Naive thymus-derived CD8-positive, alpha-beta T cell (primary cell): ENCODE measurements at regions not wholly inside any gene's neighbourhood (a gene's known extent, or its start where the extent isn't known, plus 50 kb on each side); places are given as distances from the start of the nearest gene placed in this dataset.
"Not testable (repeated sequence)": the region's sequence is repeated elsewhere in the genome, so short reads cannot be mapped to it uniquely, and the experiment has no call there.

Source experiments
- ATAC-seq, 2 donors: fragments of 150-1000 bp; cut with Tn5 transposase in 1 of 2; sonication (Bioruptor Pico), chemical (Tn5 transposase) in 1 of 2; 1 replicate in 1 of 2; 2 replicates in 1 of 2; pipeline ENCODE4 v1.10.0; 2021; ENCODE audit warnings: mild to moderate bottlenecking in 2 of 2, moderate library complexity in 2 of 2
- POLR2A ChIA-PET: fragments of 350-600 bp; sonication (Branson Sonifier 250); formaldehyde crosslinking; loops from one replicate; lab custom pipeline; 2021; ENCODE audit warnings: antibody characterized with exemption; lab: Charles Lee
- DNase-seq, 10 donors: peaks; one replicate each; pipeline versions ENCODE4 v3.0.0 to v3.0.0-alpha.2; 2020 to 2022
- H3K27ac Mint-ChIP-seq, 10 donors: one replicate each; pipeline ENCODE4 v1.8.0; 2020 to 2022; ENCODE audit warnings: mild to moderate bottlenecking in 10 of 10, mixed read lengths in 10 of 10, moderate library complexity in 4 of 10, inconsistent platforms in 1 of 10
- H3K27me3 Mint-ChIP-seq, 5 donors: one replicate each; pipeline ENCODE4 v1.8.0; 2021 to 2022; ENCODE audit warnings: mixed read lengths in 5 of 5
- H3K36me3 Mint-ChIP-seq, 3 donors: one replicate each; pipeline ENCODE4 v1.8.0; 2020 to 2022; ENCODE audit warnings: mixed read lengths in 3 of 3, mild to moderate bottlenecking in 2 of 3, inconsistent platforms in 1 of 3
- H3K4me1 Mint-ChIP-seq, 4 donors: one replicate each; pipeline ENCODE4 v1.8.0; 2021 to 2022; ENCODE audit warnings: mixed read lengths in 4 of 4
- H3K4me3 Mint-ChIP-seq, 10 donors: one replicate each; pipeline ENCODE4 v1.8.0; 2020 to 2022; ENCODE audit warnings: mild to moderate bottlenecking in 10 of 10, mixed read lengths in 10 of 10, moderate library complexity in 6 of 10, inconsistent platforms in 1 of 10
- H3K9me3 Mint-ChIP-seq, 9 donors: one replicate each; pipeline ENCODE4 v1.8.0; 2020 to 2022; ENCODE audit warnings: mixed read lengths in 9 of 9, mild to moderate bottlenecking in 3 of 9, inconsistent platforms in 1 of 9, moderate library complexity in 1 of 9

DNA sequence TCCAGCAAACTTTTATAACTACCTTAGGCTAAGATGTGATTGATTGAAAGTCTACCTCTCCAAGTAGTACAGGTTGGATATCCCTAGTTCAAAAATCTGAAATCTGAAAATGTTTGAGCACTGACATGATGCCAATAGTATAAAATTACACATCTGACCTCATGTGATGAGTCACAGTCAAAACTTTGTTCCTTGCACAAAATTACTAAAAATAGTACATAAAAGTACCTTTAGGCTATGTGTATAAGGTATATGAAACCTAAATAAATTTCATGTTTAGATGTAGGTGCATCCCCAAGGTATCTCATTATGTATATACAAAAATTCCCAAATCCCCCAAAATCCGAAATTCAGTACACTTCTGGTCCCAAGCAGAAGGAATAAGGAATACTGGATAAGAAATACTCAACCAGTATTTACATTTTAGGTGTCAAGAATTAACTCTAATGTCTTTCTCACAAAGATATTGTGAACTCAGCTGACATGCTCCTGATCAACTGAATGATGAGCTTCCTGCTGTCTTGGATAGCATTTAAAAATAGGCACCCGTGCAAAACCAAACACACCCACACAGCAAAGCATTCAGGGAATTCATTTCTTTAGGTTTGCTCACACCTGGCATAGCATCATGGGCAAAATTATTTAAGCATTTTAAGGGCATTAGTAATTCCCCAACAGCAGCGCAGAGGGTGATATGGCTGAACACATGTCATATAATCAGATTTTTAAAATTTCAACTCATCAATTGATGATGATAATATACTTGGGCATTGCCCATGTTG lies 497.4 kb upstream of the MEIS1 start:
- no peak for DNase-seq
- ATAC-seq: no peak
- Mint-ChIP-seq H3K4me1 (no peaks in the 10 kb centered on the region), H3K9me3 (peaks cover 0 to 4% (median 0%) of the 10 kb centered on the region in 9 donors), H3K27ac (no peak overlapping the region), H3K36me3 (peaks cover 0 to 4% (median 0%) of the 10 kb centered on the region in 3 donors), H3K27me3 (peaks cover 2 to 20% (median 8%) of the 10 kb centered on the region in 5 donors), H3K4me3 (no peak overlapping the region)
- POLR2A ChIA-PET: no interaction called here

DNA sequence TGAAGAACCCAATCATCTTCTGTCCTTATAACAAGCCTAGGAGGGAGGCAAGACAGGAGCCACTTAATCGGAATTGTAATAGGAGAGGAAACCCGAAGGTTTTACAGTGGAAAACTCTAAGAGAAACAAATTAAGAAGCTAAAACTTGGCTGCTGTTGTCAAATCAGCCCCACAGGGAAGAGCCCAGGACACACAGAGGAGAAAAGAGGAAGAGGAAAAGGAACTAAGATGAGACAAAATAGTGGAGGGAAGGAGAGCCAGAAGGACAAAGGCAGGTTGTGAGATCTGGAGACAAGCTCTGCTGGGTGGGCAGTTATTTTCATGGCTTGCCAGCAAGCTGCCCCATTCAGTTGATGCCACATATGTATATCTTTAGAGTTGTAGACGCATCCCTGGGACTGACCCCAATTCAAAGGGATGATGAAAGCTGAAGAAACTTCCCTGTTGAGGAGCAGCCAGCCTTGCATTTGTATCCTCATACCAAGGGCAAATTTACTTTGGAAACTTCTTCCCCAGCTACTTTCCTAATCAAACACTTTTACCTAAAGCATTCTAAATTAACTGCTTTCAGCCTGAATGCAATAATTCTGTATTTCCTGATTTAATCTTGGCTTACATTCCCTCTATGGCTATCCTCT lies 499.8 kb upstream of the MEIS1 start:
- Mint-ChIP-seq H3K9me3 (peaks cover 0 to 3% (median 0%) of the 10 kb centered on the region in 9 donors), H3K4me1 (no peaks in the 10 kb centered on the region), H3K27me3 (peaks cover 4 to 29% (median 12%) of the 10 kb centered on the region in 5 donors), H3K4me3 (no peak overlapping the region), H3K27ac (no peak overlapping the region), H3K36me3 (peaks cover 0 to 4% (median 0%) of the 10 kb centered on the region in 3 donors)
- POLR2A ChIA-PET: no interaction called here
- DNase-seq (no peak), ATAC-seq (no peak)

DNA sequence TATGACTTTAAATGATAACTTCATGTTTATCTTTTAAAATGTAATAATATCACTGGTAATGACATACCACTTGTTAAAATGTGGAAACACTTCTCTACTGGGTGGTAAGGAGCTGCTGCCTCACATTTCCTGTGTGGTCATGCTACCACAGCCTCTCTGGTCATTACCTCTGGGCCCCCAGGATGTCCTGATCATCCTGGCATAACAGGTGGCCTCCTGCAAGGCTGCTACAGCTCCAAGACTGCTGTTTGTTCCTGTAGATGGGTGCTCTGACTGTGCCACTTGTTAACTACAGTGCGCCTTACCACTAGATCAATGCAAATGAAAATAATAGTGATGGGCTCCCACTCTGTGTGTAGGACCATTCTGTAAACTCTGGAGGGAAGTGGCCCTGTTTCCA lies 500.2 kb upstream of the SPRED2 start:
- Mint-ChIP-seq H3K27me3 (peaks cover 4 to 25% (median 12%) of the 10 kb centered on the region in 5 donors), H3K4me1 (no peaks in the 10 kb centered on the region), H3K4me3 (no peak overlapping the region), H3K36me3 (peaks cover 0 to 4% (median 0%) of the 10 kb centered on the region in 3 donors), H3K27ac (no peak overlapping the region), H3K9me3 (peaks cover 0 to 4% (median 0%) of the 10 kb centered on the region in 9 donors)
- no peak for DNase-seq
- POLR2A ChIA-PET: no interaction called here
- ATAC-seq: no peak

DNA sequence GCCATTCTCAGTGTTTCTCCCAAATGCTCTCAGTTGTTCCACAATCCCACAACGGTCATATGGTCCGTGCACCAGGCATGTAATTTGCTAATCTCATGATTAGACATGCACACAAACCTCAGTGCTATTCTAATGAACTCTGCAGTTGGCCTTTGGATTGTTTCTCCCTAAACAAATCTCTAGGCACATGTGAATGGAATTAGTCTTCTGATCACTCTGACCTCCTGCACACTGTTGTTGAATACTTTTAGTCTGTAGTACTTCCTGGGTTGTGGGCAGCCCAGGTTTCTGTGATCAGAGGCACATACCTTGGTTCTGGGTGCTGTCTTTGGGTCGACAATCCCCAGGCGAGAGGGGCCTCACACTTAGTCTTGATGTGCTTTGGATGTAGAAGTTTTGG lies 498.7 kb upstream of the SPRED2 start:
- Mint-ChIP-seq H3K4me3 (no peak overlapping the region), H3K27ac (no peak overlapping the region), H3K36me3 (peaks cover 0 to 4% (median 0%) of the 10 kb centered on the region in 3 donors), H3K9me3 (peaks cover 0 to 4% (median 0%) of the 10 kb centered on the region in 9 donors), H3K4me1 (no peaks in the 10 kb centered on the region), H3K27me3 (peaks cover 4 to 25% (median 12%) of the 10 kb centered on the region in 5 donors)
- DNase-seq: no peak
- POLR2A ChIA-PET: no interaction called here
- no peak for ATAC-seq

DNA sequence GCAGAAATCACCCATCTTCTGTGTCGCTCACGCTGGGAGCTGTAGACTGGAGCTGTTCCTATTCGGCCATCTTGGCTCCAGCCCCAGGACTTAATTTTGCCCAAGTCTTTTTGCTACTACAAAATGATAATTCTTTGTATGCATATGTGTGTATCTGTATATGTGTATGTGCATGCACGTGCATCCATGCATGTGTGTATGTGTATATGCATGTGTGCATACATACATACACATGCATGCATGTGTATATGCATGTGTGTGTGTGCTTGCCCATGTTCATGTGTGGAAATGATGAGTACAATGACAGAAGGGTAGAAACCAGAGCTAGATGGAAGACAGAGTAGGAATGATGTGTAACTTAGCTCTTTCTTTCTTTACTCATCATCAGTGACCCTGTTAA lies 497.9 kb upstream of the SPRED2 start:
- H3K4me1 Mint-ChIP-seq: no peaks in the 10 kb centered on the region
- peaks cover 0 to 6% (median 0%) of the 10 kb centered on the region in 9 donors for H3K9me3 Mint-ChIP-seq
- peaks cover 4 to 25% (median 12%) of the 10 kb centered on the region in 5 donors for H3K27me3 Mint-ChIP-seq
- H3K27ac Mint-ChIP-seq: no peak overlapping the region
- DNase-seq (no peak), ATAC-seq (no peak)
- no peak overlapping the region for H3K4me3 Mint-ChIP-seq
- POLR2A ChIA-PET: no interaction called here
- peaks cover 0 to 4% (median 0%) of the 10 kb centered on the region in 3 donors for H3K36me3 Mint-ChIP-seq

DNA sequence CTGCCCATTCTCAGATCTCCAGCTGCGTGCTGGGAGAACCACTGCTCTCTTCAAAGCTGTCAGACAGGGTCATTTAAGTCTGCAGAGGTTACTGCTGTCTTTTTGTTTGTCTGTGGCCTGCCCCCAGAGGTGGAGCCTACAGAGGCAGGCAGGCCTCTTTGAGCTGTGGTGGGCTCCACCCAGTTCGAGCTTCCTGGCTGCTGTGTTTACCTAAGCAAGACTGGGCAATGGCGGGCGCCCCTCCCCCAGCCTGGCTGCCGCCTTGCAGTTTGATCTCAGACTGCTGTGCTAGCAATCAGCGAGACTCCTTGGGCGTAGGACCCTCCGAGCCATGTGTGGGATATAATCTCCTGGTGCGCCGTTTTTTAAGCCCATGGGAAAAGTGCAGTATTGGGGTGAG lies 497.3 kb upstream of the SPRED2 start:
- H3K36me3 Mint-ChIP-seq, H3K4me3 Mint-ChIP-seq, H3K9me3 Mint-ChIP-seq, ATAC-seq, H3K27ac Mint-ChIP-seq, POLR2A ChIA-PET, H3K4me1 Mint-ChIP-seq, DNase-seq: not testable (repeated sequence)
- H3K27me3 Mint-ChIP-seq: peaks cover 4 to 20% (median 12%) of the 10 kb centered on the region in 5 donors

DNA sequence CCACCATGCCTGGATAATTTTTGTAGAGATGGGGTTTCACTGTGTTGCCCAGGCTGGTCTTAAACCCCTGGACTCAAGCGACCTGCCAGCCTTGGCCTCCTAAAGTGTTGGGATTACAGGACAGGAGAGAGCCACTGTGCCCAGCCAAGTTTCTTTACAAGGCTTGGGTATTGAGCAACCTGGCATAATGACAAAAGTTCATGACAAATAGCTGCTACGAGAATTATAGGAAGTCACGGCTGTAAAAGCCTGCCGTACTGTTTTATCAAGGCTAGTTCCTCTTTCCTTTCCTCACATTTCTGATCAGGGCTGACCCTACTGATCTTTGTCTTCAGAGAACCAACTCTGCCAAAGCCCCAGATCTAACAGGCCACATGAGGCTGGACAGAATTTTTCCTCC lies 490.4 kb upstream of the SPRED2 start:
- H3K4me3 Mint-ChIP-seq: no peak overlapping the region
- no peaks in the 10 kb centered on the region for H3K36me3 Mint-ChIP-seq
- ATAC-seq (no peak), DNase-seq (no peak)
- no peaks in the 10 kb centered on the region for H3K4me1 Mint-ChIP-seq
- H3K27me3 Mint-ChIP-seq: peaks cover 0 to 4% (median 0%) of the 10 kb centered on the region in 5 donors
- peaks cover 0 to 9% (median 0%) of the 10 kb centered on the region in 9 donors for H3K9me3 Mint-ChIP-seq
- POLR2A ChIA-PET: no interaction called here
- H3K27ac Mint-ChIP-seq: no peak overlapping the region

DNA sequence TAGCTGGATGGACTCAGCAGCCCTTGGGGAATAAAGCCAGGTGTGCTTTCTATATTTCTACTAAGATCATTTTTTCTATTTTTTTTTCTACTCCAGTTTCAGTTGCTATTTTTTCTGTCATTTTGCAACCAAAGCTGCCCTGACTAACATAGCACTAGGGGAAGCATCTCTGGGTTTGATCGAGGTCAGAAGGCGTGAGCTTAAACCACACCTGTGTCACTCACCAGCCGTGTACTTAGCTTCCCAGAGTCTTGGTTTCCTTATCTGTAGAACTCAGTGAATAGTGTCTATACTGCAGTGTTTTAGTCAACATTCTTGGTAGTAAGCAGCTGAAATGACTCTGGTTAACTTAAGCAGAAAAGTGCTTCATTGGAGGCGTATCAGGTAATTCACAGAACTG lies 489.6 kb upstream of the SPRED2 start:
- no peak overlapping the region for H3K4me3 Mint-ChIP-seq
- POLR2A ChIA-PET: no interaction called here
- H3K36me3 Mint-ChIP-seq: no peaks in the 10 kb centered on the region
- ATAC-seq (no peak), DNase-seq (no peak)
- no peaks in the 10 kb centered on the region for H3K4me1 Mint-ChIP-seq
- H3K27ac Mint-ChIP-seq: no peak overlapping the region
- peaks cover 0 to 9% (median 0%) of the 10 kb centered on the region in 9 donors for H3K9me3 Mint-ChIP-seq
- H3K27me3 Mint-ChIP-seq: peaks cover 0 to 4% (median 0%) of the 10 kb centered on the region in 5 donors

DNA sequence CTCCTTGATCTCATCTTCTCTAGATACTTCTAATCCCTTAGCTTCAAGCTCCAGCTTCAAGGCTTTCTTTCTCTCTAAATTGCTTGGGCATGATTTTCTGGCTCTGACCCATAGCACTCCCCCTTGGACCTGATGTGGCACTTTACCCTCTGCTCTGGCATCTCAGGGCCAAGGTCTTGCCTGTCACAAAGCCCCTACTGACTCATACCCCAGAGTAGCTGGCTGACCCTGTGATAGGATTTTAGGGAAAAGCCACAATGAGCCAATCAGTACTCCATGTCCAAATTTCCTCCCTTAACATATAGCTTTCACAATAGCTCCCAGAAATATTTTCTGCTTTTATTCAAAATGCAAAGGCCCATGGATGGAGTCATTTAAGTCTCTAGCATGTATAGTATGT lies 488.7 kb upstream of the SPRED2 start:
- H3K36me3 Mint-ChIP-seq: no peaks in the 10 kb centered on the region
- no peak overlapping the region for H3K4me3 Mint-ChIP-seq
- peaks cover 0 to 9% (median 0%) of the 10 kb centered on the region in 9 donors for H3K9me3 Mint-ChIP-seq
- peaks cover 0 to 4% (median 0%) of the 10 kb centered on the region in 5 donors for H3K27me3 Mint-ChIP-seq
- POLR2A ChIA-PET: no interaction called here
- no peak overlapping the region for H3K27ac Mint-ChIP-seq
- ATAC-seq: no peak
- no peaks in the 10 kb centered on the region for H3K4me1 Mint-ChIP-seq
- no peak for DNase-seq

DNA sequence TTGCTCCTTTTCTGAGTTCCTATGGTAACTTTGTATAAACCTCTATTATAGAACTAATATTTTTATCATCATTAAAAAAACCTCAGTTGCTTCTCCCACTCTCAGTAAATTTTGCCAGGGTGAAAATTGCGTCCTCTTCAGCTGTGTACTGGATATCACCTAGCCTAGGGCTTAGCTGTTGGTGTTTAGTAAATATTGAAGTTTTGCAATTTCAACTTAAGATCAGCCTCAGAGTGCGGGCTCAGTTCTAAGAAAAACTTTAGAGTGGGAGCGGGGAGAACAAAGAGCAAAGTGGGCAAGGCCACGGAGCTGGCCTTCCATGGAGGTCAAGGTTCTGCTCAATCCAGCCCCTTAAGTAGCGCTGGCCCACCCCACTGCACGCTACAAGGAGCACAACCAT lies 488.3 kb upstream of the SPRED2 start:
- DNase-seq: no peak
- Mint-ChIP-seq H3K36me3 (no peaks in the 10 kb centered on the region), H3K4me1 (no peaks in the 10 kb centered on the region), H3K4me3 (no peak overlapping the region), H3K27me3 (peaks cover 0 to 4% (median 0%) of the 10 kb centered on the region in 5 donors), H3K27ac (no peak overlapping the region), H3K9me3 (peaks cover 0 to 9% (median 0%) of the 10 kb centered on the region in 9 donors)
- POLR2A ChIA-PET: no interaction called here
- no peak for ATAC-seq

DNA sequence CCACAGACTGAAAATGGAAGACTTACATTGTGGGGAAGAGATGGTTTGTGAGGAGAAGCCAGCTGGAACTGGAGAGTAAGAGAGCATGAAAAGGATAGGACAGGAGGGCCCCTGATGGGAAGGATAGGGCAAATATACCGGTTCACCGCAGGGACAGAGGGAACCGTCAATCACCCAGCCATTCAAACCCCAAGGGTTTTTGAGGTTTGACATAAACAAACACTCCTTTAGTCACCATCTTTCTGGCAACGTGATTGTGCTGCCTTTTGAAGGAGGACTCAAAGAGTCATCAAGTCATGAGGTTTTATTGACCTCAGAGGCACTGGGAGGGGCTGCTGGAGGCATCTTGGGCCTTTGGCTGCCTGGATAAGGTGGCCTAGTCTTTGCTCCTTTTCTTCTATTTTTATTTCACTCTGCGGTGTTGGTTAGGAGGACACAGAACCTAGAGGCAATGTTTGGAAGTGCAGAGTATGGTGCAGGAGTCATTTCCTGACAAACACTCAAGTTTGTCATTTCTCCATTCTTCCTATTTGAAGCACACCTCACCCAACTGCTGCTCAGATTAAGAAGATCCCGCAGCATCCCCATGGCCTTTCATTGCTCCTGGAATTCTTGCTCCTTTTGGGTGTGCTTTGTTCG lies 487.3 kb upstream of the SPRED2 start:
- Mint-ChIP-seq H3K27ac (no peak overlapping the region), H3K27me3 (peaks cover 0 to 4% (median 0%) of the 10 kb centered on the region in 5 donors), H3K36me3 (no peaks in the 10 kb centered on the region), H3K9me3 (peaks cover 0 to 9% (median 0%) of the 10 kb centered on the region in 9 donors), H3K4me1 (no peaks in the 10 kb centered on the region), H3K4me3 (no peak overlapping the region)
- POLR2A ChIA-PET: no interaction called here
- DNase-seq (no peak), ATAC-seq (no peak)

DNA sequence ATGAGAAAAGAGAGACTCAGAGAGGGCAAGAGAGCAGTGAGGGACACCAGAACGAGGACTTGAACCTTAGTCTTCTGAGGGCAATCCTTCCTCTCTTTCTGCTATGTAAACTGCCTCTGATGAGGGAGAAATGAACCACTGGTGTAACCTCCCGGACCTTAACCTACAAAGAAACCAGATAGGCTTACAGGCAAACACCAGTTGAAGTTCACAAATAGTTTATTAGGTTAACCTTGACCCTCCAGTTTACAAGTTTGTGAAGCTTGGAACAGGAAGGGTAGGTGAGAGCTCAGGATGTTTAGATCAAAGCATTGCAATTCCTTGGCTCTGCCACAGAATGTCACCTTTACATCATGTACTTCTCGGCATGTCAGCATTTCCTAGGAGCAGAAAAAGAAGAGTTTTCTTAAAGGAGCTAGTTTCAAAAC lies 486.4 kb upstream of the SPRED2 start:
- POLR2A ChIA-PET: no interaction called here
- H3K4me1 Mint-ChIP-seq: no peaks in the 10 kb centered on the region
- no peaks in the 10 kb centered on the region for H3K36me3 Mint-ChIP-seq

DNA sequence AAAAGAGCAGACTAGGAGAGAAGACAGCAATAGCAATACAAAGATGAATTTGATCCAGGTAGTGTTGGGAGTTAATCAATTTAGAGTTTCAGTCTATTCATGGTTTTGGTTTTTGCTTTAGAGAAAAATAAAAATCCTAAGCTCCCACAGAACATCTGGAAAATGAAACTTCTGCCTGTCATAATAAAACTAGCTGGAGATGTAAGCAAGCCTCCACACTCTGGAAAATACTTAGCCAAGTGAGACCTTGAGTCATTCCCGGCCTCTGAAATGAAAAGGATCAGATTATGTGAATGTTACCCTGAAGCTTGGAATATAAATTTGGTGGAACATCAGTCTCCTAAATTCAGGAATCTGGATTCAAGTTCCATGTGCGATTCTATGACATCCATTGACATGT lies 485.6 kb upstream of the SPRED2 start:
- DNase-seq (no peak), ATAC-seq (no peak)
- Mint-ChIP-seq H3K36me3 (no peaks in the 10 kb centered on the region), H3K9me3 (peaks cover 0 to 9% (median 0%) of the 10 kb centered on the region in 9 donors), H3K27me3 (peaks cover 0 to 7% (median 2%) of the 10 kb centered on the region in 5 donors), H3K4me3 (no peak overlapping the region), H3K27ac (no peak overlapping the region), H3K4me1 (no peaks in the 10 kb centered on the region)
- POLR2A ChIA-PET: no interaction called here

More for the DNA sequence above, 486.4 kb upstream of the SPRED2 start:
- Mint-ChIP-seq H3K4me3 (no peak overlapping the region), H3K9me3 (peaks cover 0 to 9% (median 0%) of the 10 kb centered on the region in 9 donors), H3K27me3 (peaks cover 0 to 4% (median 2%) of the 10 kb centered on the region in 5 donors), H3K27ac (no peak overlapping the region)
- ATAC-seq (no peak), DNase-seq (no peak)
